Activated B cell treated with CpG ODN at 0.5 μM for 24 hours (primary cell): ENCODE measurements at regions not wholly inside any gene's neighbourhood (a gene's known extent, or its start where the extent isn't known, plus 50 kb on each side); places are given as distances from the start of the nearest gene placed in this dataset.

Experiments used
- ATAC-seq: fragments of 200-7000 bp; cut with Tn5 transposase; one replicate; pipeline ENCODE4 v1.10.0; 2021; ENCODE audit warnings: low read depth, mild to moderate bottlenecking, moderate library complexity
- CTCF ChIA-PET: fragments of 350-600 bp; sonication (Branson Sonifier 250); formaldehyde crosslinking; loops from one replicate; lab custom pipeline; 2021; ENCODE audit warnings: antibody characterized with exemption; lab: Charles Lee
- POLR2A ChIA-PET: fragments of 350-600 bp; sonication (Branson Sonifier 250); formaldehyde crosslinking; loops from one replicate; lab custom pipeline; 2021; ENCODE audit warnings: antibody characterized with exemption; lab: Charles Lee
- DNase-seq: peaks from one replicate; pipeline ENCODE4 v3.0.0; 2022
- H3K27ac Mint-ChIP-seq: one replicate; pipeline ENCODE4 v1.8.0; 2020; ENCODE audit warnings: mixed read lengths
- H3K27me3 Mint-ChIP-seq: one replicate; pipeline ENCODE4 v1.8.0; 2021; ENCODE audit warnings: mixed read lengths
- H3K36me3 Mint-ChIP-seq: one replicate; pipeline ENCODE4 v1.8.0; 2021; ENCODE audit warnings: low read depth, mixed read lengths
- H3K4me1 Mint-ChIP-seq: one replicate; pipeline ENCODE4 v1.8.0; 2021; ENCODE audit warnings: mixed read lengths
- H3K4me3 Mint-ChIP-seq: one replicate; pipeline ENCODE4 v1.8.0; 2020; ENCODE audit warnings: mild to moderate bottlenecking, mixed read lengths
- H3K9me3 Mint-ChIP-seq: one replicate; pipeline ENCODE4 v1.8.0; 2020; ENCODE audit warnings: mixed read lengths
- CTCF ChIP-seq: fragments of 200-600 bp; IDR thresholded peaks from one replicate; pipeline ENCODE4 v1.8.0; 2022; ENCODE audit warnings: antibody characterized with exemption, mild to moderate bottlenecking
- intact Hi-C: fragments of 100-400 bp; cut with micrococcal nuclease; formaldehyde crosslinking; loops from one replicate; pipeline ENCODE4 v1.15.1; 2024

- H3K27me3 Mint-ChIP-seq = peaks cover 2% of the 10 kb centered on the region
- no peaks in the 10 kb centered on the region for H3K4me1 Mint-ChIP-seq
- CTCF ChIA-PET = no interaction called here
- no peaks in the 10 kb centered on the region for H3K9me3 Mint-ChIP-seq
- no peak for ATAC-seq
- no peak overlapping the region for H3K4me3 Mint-ChIP-seq
- TF ChIP-seq CTCF = no peak
- intact Hi-C loops = no loop called here
- H3K27ac Mint-ChIP-seq = no peak overlapping the region
- no peaks in the 10 kb centered on the region for H3K36me3 Mint-ChIP-seq
- POLR2A ChIA-PET = no interaction called here
- no peak for DNase-seq
These were observed 127.3 kb downstream of the ATP23 start for GRCh38 chr12:58068706-58069105.

GRCh38 chr12:58069268-58069963, 128.0 kb downstream of the ATP23 start:
- Mint-ChIP-seq H3K27me3 (peaks cover 2% of the 10 kb centered on the region), H3K36me3 (no peaks in the 10 kb centered on the region), H3K4me1 (no peaks in the 10 kb centered on the region), H3K9me3 (no peaks in the 10 kb centered on the region), H3K27ac (no peak overlapping the region), H3K4me3 (no peak overlapping the region)
- DNase-seq (no peak), ATAC-seq (no peak)
- CTCF ChIA-PET = no interaction called here
- POLR2A ChIA-PET = no interaction called here
- intact Hi-C loops = no loop called here
- no peak for TF ChIP-seq CTCF

- ATAC-seq (no peak), DNase-seq (no peak)
- H3K27me3 Mint-ChIP-seq = peaks cover 3% of the 10 kb centered on the region
- H3K4me3 Mint-ChIP-seq = no peak overlapping the region
- no peak for TF ChIP-seq CTCF
- H3K4me1 Mint-ChIP-seq = no peaks in the 10 kb centered on the region
- ChIA-PET CTCF (no interaction called here), POLR2A (no interaction called here)
- intact Hi-C loops = no loop called here
- no peaks in the 10 kb centered on the region for H3K9me3 Mint-ChIP-seq
- no peak overlapping the region for H3K27ac Mint-ChIP-seq
- H3K36me3 Mint-ChIP-seq = no peaks in the 10 kb centered on the region
These were observed 130.6 kb downstream of the ATP23 start for GRCh38 chr12:58071994-58072393.

- TF ChIP-seq CTCF = no peak
- Mint-ChIP-seq H3K27me3 (peaks cover 5% of the 10 kb centered on the region), H3K9me3 (no peaks in the 10 kb centered on the region), H3K4me3 (no peak overlapping the region), H3K4me1 (no peaks in the 10 kb centered on the region), H3K36me3 (no peaks in the 10 kb centered on the region), H3K27ac (no peak overlapping the region)
- POLR2A ChIA-PET = no interaction called here
- intact Hi-C loops = no loop called here
- CTCF ChIA-PET = no interaction called here
- no peak for ATAC-seq
- DNase-seq = no peak
These were observed 132.9 kb downstream of the ATP23 start for GRCh38 chr12:58074259-58074658.

GRCh38 chr12:58079806-58080205, 138.4 kb downstream of the ATP23 start:
- CTCF ChIA-PET = no interaction called here
- no peaks in the 10 kb centered on the region for H3K9me3 Mint-ChIP-seq
- no peak for DNase-seq
- intact Hi-C loops = no loop called here
- H3K27me3 Mint-ChIP-seq = peaks cover 3% of the 10 kb centered on the region
- H3K4me3 Mint-ChIP-seq = no peak overlapping the region
- POLR2A ChIA-PET = no interaction called here
- no peaks in the 10 kb centered on the region for H3K36me3 Mint-ChIP-seq
- no peak overlapping the region for H3K27ac Mint-ChIP-seq
- no peak for TF ChIP-seq CTCF
- H3K4me1 Mint-ChIP-seq = no peaks in the 10 kb centered on the region
- ATAC-seq = no peak
